ENCODE measurements at regions not wholly inside any gene's neighbourhood (a gene's known extent, or its start where the extent isn't known, plus 50 kb on each side); places are given as distances from the start of the nearest gene placed in this dataset.
A peak's percentile ranks its signal among the peaks of the same experiment; 100 is the strongest.

DNA sequence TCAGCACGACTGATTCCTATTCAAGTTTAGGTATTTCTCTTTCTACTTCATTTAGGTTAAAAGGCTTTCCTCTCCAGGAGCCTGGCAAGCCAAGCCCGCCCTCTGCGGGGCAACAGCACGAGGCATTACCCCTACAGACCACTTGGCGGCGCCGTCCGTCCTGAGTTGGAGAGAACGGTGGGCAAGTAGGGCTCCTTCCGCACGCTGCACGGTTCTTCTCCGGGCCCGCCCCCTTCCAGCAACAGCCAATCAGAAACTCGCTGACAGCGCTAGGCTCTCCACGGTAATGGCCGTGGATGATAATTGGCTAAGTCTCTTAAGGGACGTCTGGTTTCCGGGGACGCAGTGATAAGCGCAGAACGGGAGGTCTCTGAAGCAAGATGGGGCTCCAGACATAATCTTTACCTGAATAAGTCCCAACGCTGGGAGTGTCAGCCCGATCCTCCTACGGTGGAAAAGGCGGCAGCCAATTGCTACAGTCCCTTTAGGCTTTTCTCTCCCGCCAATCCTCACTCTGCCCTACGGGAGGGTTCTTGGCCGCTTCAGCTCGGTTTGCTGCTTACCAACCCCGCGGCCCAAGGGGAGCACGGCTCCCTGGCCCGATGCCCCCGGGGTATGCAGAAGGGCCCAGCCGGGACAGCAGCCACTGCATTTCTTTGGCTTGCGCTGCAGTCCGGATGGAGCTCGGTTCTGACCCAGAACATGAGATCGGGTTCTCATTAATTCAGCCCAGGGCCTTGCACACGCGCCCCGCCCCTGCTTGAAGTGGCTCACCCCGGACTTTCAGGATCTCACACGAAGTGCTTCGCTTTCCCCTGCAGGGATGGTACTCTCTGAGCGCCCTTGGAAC, 206.9 kb upstream of the PKDCC start:
- TF ChIP-seq, protein P1, sequence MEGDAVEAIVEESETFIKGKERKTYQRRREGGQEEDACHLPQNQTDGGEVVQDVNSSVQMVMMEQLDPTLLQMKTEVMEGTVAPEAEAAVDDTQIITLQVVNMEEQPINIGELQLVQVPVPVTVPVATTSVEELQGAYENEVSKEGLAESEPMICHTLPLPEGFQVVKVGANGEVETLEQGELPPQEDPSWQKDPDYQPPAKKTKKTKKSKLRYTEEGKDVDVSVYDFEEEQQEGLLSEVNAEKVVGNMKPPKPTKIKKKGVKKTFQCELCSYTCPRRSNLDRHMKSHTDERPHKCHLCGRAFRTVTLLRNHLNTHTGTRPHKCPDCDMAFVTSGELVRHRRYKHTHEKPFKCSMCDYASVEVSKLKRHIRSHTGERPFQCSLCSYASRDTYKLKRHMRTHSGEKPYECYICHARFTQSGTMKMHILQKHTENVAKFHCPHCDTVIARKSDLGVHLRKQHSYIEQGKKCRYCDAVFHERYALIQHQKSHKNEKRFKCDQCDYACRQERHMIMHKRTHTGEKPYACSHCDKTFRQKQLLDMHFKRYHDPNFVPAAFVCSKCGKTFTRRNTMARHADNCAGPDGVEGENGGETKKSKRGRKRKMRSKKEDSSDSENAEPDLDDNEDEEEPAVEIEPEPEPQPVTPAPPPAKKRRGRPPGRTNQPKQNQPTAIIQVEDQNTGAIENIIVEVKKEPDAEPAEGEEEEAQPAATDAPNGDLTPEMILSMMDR (conservative IDR thresholded peaks at IDR 0.05; ENCODE audit: low read length): peak; percentile 93
- TF ChIP-seq EZH2phosphoT487 (IDR thresholded peaks at IDR 0.05; ENCODE audit: borderline replicate concordance, low read depth, low read length): no peak
